ENCODE measurements at regions not wholly inside any gene's neighbourhood (a gene's known extent, or its start where the extent isn't known, plus 50 kb on each side); places are given as distances from the start of the nearest gene placed in this dataset.
A peak's percentile ranks its signal among the peaks of the same experiment; 100 is the strongest.

- TF ChIP-seq ZNF3 (CRISPR knock-in tag; IDR thresholded peaks at IDR 0.05) (no peak), TCF3 (CRISPR knock-in tag; IDR thresholded peaks at IDR 0.05) (no peak), DMBX1 (CRISPR knock-in tag; IDR thresholded peaks at IDR 0.05; ENCODE audit: borderline replicate concordance) (no peak), RFX7 (CRISPR knock-in tag; IDR thresholded peaks at IDR 0.05) (no peak), IFI16 (CRISPR knock-in tag; IDR thresholded peaks at IDR 0.05) (no peak), ZNF75A (CRISPR knock-in tag; IDR thresholded peaks at IDR 0.05) (no peak), MTA2 (IDR thresholded peaks at IDR 0.05; ENCODE audit: low read depth) (no peak), CUX1 (CRISPR knock-in tag; IDR thresholded peaks at IDR 0.05) (no peak), PATZ1 (CRISPR knock-in tag; IDR thresholded peaks at IDR 0.05; ENCODE audit: borderline replicate concordance) (no peak), ZNF707 (CRISPR knock-in tag; conservative IDR thresholded peaks at IDR 0.05) (no peak)
- no peak overlapping the region for H3K27ac ChIP-seq (ENCODE audit: extremely low read depth, low read depth, low read length)
- ChIA-PET POLR2A (interaction anchor here (0.6 to 2.7 kb wide), 7 partner anchors 8 to 112 kb away, joined by 3 to 10 read pairs (median 4); partner anchors contain the start of gene ID2), CTCF (ENCODE audit: low intra/inter-chr PET ratio) (no interaction called here)
- in situ Hi-C loops (cut with MboI) (no loop called here), intact Hi-C loops (cut with micrococcal nuclease) (no loop called here)
- peaks cover 20 to 88% of the 10 kb centered on the region in 2 experiments for H3K27me3 ChIP-seq (ENCODE audit: control insufficient read depth in 2 of 2, insufficient read depth in 2 of 2, low read length in 2 of 2)
- BruUV-seq (replicated peaks), result no TSS peak
- H3K4me2 ChIP-seq (ENCODE audit: insufficient read depth, low read length), result no peak overlapping the region
- WGBS (ENCODE audit: insufficient coverage, low coverage, missing lambda C conversion rate), result 56% methylated on average over 11 of the region's 12 CpGs
- ATAC-seq (no peak), FAIRE-seq (no peak), DNase-seq (ENCODE audit: extremely low read depth in 1 of 4, low spot score in 3 of 4) (no peak)
- H3K9me3 ChIP-seq (replicated peaks; ENCODE audit: control insufficient read depth, insufficient read depth, low read depth, low read length), result no peaks in the 10 kb centered on the region
- H3K4me3 ChIP-seq, result no peak overlapping the region
- H3K36me3 ChIP-seq (ENCODE audit: control insufficient read depth, insufficient read depth, low read length), result no peaks in the 10 kb centered on the region
- no peaks in the 10 kb centered on the region for H3K79me2 ChIP-seq (ENCODE audit: control insufficient read depth, insufficient read depth, low read length)
- peaks cover 6 to 13% of the 10 kb centered on the region in 2 experiments; a peak in 1 of 5 replicates for H3K4me1 ChIP-seq (replicated peaks in 1 of 2; ENCODE audit: control insufficient read depth in 2 of 2, insufficient read depth in 2 of 2, low read length in 2 of 2)
- no peaks in the 10 kb centered on the region for H4K20me1 ChIP-seq (replicated peaks; ENCODE audit: control insufficient read depth, insufficient read depth, low read length)
- H2AFZ ChIP-seq (ENCODE audit: low read depth, low read length), result no peak overlapping the region
- no peaks in the 10 kb centered on the region for H3K9me1 ChIP-seq (ENCODE audit: control insufficient read depth, insufficient read depth, low read length)
- peak overlapping the region in 1 of 2 experiments; percentile 55; a peak in 1 of 4 replicates for H3K9ac ChIP-seq (ENCODE audit: insufficient read depth in 1 of 2, low read depth in 2 of 2, low read length in 2 of 2)
These were observed 109.1 kb upstream of the ID2 start for GRCh38 chr2:8572712-8573233.

Data from K562 (cell line).